A673 (cell line): ENCODE measurements at regions not wholly inside any gene's neighbourhood (a gene's known extent, or its start where the extent isn't known, plus 50 kb on each side); places are given as distances from the start of the nearest gene placed in this dataset.

ENCODE experiments used
- EZH2 ChIP-seq: fragments of 200-600 bp; sonication (generic); IDR thresholded peaks from 2 replicates; pipeline ENCODE4 v1.6.1; 2017; ENCODE audit warnings: borderline replicate concordance, low read depth, mild to moderate bottlenecking, mixed read lengths, antibody characterized with exemption, low read length; ENCODE audit not compliant: poor library complexity, severe bottlenecking
- TF ChIP-seq, protein P1 (sequence below): fragments of 300-800, 200-600 bp; sonication (generic); conservative IDR thresholded peaks from 2 replicates; pipeline ENCODE4 v1.5.1; 2017; ENCODE audit warnings: low read depth, mild to moderate bottlenecking, antibody characterized with exemption, low read length, moderate library complexity, mixed read lengths

DNA sequence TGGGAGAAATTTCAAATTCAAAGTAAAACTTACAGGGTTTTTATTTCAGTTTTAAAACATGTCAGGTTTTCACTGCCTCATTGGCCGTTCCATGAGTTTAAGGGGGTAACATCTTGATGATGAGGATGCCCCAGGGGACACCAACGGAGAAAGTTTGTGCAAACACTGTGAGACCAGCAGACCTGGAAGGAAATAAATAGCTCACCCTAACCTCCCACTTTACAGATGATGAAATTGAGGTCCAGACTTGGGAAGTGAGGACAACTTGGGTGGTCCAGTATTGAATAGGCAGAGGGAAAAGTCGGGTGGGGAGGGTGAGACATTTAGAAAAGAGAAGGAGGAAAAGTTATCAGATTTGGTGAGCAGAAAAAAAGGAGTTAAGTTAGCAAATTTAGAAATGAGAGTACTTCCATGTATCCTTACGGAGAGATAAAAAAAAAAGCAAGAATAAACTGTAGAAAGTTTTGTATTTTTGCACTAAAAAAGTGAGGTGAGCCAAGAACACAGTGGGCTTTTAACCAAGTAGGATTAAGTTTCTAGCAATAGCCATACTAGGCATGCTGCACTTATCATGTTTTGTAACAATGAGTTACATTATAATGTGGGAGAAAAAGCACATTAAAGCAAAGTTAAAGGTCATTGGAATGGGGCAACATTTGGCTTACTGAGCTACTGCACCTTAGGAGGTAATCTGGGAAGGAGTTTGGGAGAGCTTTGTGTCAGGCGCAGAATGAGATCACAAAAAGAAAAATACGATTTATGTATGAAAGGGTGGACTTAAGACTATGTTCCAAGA, 125.1 kb downstream of the GAS1 start:
- TF ChIP-seq, protein P1, sequence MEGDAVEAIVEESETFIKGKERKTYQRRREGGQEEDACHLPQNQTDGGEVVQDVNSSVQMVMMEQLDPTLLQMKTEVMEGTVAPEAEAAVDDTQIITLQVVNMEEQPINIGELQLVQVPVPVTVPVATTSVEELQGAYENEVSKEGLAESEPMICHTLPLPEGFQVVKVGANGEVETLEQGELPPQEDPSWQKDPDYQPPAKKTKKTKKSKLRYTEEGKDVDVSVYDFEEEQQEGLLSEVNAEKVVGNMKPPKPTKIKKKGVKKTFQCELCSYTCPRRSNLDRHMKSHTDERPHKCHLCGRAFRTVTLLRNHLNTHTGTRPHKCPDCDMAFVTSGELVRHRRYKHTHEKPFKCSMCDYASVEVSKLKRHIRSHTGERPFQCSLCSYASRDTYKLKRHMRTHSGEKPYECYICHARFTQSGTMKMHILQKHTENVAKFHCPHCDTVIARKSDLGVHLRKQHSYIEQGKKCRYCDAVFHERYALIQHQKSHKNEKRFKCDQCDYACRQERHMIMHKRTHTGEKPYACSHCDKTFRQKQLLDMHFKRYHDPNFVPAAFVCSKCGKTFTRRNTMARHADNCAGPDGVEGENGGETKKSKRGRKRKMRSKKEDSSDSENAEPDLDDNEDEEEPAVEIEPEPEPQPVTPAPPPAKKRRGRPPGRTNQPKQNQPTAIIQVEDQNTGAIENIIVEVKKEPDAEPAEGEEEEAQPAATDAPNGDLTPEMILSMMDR, result no peak
- TF ChIP-seq EZH2, result no peak
